Activated T-helper 2 cell treated with anti-CD3 and anti-CD28 coated beads, Interferon-gamma antibody, Interleukin-2, Interleukin-4, amounts not matched to agents 10 μg/mL and 5 μg/mL and 100 μg/mL, durations not matched to agents 14 hours and 24 hours and 36 hours (primary cell): ENCODE measurements at regions not wholly inside any gene's neighbourhood (a gene's known extent, or its start where the extent isn't known, plus 50 kb on each side); places are given as distances from the start of the nearest gene placed in this dataset.
"Not testable (repeated sequence)": the region's sequence is repeated elsewhere in the genome, so short reads cannot be mapped to it uniquely, and the experiment has no call there.

ENCODE experiments used
- DNase-seq: peaks from one replicate; pipeline ENCODE4 v3.0.0; 2021; ENCODE audit warnings: low spot score
- H3K27ac Mint-ChIP-seq: one replicate; pipeline ENCODE4 v1.8.0; 2021; ENCODE audit warnings: mixed read lengths
- H3K27me3 Mint-ChIP-seq: one replicate; pipeline ENCODE4 v1.8.0; 2021; ENCODE audit warnings: low read depth, mixed read lengths
- H3K36me3 Mint-ChIP-seq: one replicate; pipeline ENCODE4 v1.8.0; 2021; ENCODE audit warnings: low read depth, mixed read lengths
- H3K4me1 Mint-ChIP-seq: one replicate; pipeline ENCODE4 v1.8.0; 2021; ENCODE audit warnings: low read depth, mixed read lengths
- H3K4me3 Mint-ChIP-seq: one replicate; pipeline ENCODE4 v1.8.0; 2021; ENCODE audit warnings: low read depth, mild to moderate bottlenecking, moderate library complexity, mixed read lengths
- H3K9me3 Mint-ChIP-seq: one replicate; pipeline ENCODE4 v1.8.0; 2021; ENCODE audit warnings: mixed read lengths
- intact Hi-C: fragments of 100-400 bp; cut with micrococcal nuclease; formaldehyde crosslinking; loops from one replicate; pipeline ENCODE4 v1.15.1; 2023

DNA sequence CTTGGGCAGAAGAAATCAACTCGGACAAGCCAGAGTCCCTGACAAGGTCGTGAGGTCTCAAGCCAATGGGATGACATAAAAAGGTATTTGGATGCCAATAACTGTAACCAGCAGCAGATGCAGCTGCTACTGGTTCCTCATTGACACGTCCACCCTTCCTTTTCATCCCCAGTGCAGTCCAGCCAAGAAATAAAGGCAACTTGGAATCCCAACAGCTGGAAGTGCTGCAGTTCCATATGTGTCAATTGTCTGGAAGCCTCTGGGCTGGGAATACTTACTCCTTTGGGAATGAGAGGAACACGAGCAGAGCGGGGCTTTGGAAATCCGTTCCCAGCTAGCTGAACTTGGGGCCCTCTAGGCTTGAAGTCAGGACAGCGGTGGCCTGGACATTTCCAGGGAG is 360.4 kb upstream of the ZFHX3 start:
- peaks cover 4% of the 10 kb centered on the region for H3K9me3 Mint-ChIP-seq
- H3K27ac Mint-ChIP-seq: no peak overlapping the region
- H3K4me3 Mint-ChIP-seq: no peak overlapping the region
- H3K36me3 Mint-ChIP-seq: no peaks in the 10 kb centered on the region
- no peak for DNase-seq
- no peaks in the 10 kb centered on the region for H3K4me1 Mint-ChIP-seq
- intact Hi-C loops: no loop called here
- H3K27me3 Mint-ChIP-seq: no peaks in the 10 kb centered on the region

DNA sequence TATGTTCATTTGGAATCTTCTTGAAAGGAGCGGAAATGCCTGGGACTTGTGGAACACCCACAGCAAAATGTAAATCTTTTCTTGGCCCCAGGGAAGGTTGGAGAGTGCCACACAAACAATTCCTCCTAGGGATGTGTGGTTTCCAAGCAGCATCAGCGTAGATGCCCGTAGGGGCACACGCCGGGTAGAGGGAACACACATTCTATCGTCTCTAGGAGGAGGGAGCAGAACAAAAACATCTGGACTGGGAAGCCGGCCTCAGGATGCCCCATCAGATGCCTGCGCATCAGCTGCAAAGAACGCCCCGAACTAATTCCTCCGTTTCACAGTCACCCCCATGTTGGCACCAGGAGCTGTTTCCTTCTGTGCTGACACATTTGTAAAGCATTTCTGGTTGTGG is 357.9 kb upstream of the ZFHX3 start:
- no peak for DNase-seq
- Mint-ChIP-seq H3K36me3 (no peaks in the 10 kb centered on the region), H3K4me3 (no peak overlapping the region)

DNA sequence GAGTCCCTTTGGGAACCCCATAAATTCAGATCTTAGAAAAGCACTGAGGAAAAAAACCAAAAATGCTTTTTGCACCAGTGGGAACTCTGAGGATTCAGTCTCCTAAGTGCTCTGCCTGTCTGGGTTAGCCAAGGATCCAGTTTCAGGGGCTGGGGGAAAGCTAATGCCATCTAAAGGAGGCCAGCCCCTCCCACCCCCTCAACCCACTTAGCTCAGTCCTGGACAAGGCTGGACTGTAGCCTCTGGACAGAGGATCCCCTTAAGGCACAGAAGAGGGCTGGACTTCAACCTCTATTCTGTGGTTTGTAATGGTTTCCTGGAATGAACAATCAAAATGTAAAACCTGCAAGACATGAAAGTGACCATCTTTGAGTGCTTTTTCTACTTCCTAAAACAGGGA is 356.1 kb upstream of the ZFHX3 start:
- Mint-ChIP-seq H3K27ac (no peak overlapping the region), H3K36me3 (no peaks in the 10 kb centered on the region), H3K4me1 (no peaks in the 10 kb centered on the region), H3K4me3 (no peak overlapping the region), H3K9me3 (no peaks in the 10 kb centered on the region), H3K27me3 (no peaks in the 10 kb centered on the region)
- intact Hi-C loops: no loop called here
- no peak for DNase-seq

More for the DNA sequence above, 357.9 kb upstream of the ZFHX3 start:
- no peak overlapping the region for H3K27ac Mint-ChIP-seq
- H3K27me3 Mint-ChIP-seq: no peaks in the 10 kb centered on the region
- no peaks in the 10 kb centered on the region for H3K9me3 Mint-ChIP-seq
- intact Hi-C loops: no loop called here
- no peaks in the 10 kb centered on the region for H3K4me1 Mint-ChIP-seq

DNA sequence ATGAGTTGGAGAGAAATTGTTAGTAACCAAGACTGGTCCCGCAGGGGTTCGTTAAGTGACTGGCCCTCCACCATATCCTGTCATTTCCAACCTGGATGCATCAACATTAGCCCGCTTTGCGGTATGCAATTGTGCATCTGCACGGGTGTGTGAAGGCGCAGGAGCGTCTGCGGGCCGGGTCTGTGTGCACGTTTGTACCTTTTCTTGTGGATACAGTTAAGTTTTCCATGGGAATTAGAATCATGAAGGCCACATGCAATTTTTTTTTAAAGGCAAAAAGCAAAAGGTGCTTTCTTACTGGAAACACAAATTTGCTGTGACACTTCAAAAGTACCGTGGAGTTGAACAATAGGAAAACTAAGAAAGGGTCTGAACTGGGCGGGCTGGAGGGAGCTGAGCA is 355.4 kb upstream of the ZFHX3 start:
- Mint-ChIP-seq H3K4me3 (no peak overlapping the region), H3K4me1 (no peaks in the 10 kb centered on the region), H3K27me3 (no peaks in the 10 kb centered on the region), H3K27ac (no peak overlapping the region), H3K36me3 (no peaks in the 10 kb centered on the region), H3K9me3 (no peaks in the 10 kb centered on the region)
- intact Hi-C loops: no loop called here
- no peak for DNase-seq

DNA sequence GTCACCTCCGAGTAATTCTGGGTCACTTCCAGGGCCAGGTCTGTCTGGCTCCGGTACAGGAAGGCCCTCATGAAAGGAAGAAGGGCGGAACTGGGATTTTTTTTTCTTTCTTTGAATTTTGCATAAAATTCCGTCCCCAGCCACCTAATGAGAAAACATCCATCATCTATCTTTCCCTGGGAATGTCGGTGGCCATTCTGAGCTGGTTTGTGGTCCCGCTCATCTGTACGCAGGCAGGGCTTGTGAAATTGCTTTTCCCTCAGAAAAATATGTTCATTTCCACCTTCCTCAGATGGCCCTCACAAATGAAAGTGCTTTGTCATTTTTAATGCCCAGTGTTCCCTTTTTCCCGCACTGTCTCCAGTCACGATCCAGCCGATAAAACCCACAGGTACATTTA is 353.0 kb upstream of the ZFHX3 start:
- no peaks in the 10 kb centered on the region for H3K4me1 Mint-ChIP-seq
- H3K36me3 Mint-ChIP-seq: no peaks in the 10 kb centered on the region
- no peaks in the 10 kb centered on the region for H3K27me3 Mint-ChIP-seq
- intact Hi-C loops: no loop called here
- DNase-seq: no peak
- no peak overlapping the region for H3K4me3 Mint-ChIP-seq
- H3K27ac Mint-ChIP-seq: no peak overlapping the region
- no peaks in the 10 kb centered on the region for H3K9me3 Mint-ChIP-seq

GRCh38 chr16:73399997-73400396 is 352.1 kb upstream of the ZFHX3 start:
- Mint-ChIP-seq H3K36me3 (no peaks in the 10 kb centered on the region), H3K4me1 (no peaks in the 10 kb centered on the region), H3K4me3 (no peak overlapping the region), H3K27me3 (no peaks in the 10 kb centered on the region), H3K27ac (no peak overlapping the region), H3K9me3 (no peaks in the 10 kb centered on the region)
- no peak for DNase-seq
- intact Hi-C loops: no loop called here

DNA sequence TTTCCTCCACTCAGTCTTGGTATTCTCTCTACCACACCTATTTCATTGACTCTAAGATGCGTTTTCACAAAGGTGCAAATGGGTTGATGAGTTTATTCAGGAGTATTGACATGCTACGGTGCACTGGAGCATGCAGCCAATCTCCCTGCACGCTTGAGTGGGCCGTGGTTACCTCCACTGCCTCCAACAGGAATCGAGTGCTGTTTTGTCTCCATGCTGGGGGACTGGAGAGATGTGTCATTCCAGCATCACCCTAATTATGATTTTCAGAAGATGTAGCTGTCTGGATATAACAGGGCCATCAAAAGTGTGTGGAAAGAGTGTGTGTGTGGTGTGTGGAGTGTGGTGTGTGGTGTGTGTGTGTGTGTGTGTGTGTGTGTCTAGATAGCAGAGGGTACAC is 351.6 kb upstream of the ZFHX3 start:
- DNase-seq: no peak
- Mint-ChIP-seq H3K4me1 (no peaks in the 10 kb centered on the region), H3K27ac (no peak overlapping the region), H3K9me3 (no peaks in the 10 kb centered on the region), H3K27me3 (no peaks in the 10 kb centered on the region), H3K4me3 (no peak overlapping the region), H3K36me3 (no peaks in the 10 kb centered on the region)
- intact Hi-C loops: no loop called here

GRCh38 chr16:73398604-73399003 is 350.7 kb upstream of the ZFHX3 start:
- H3K4me3 Mint-ChIP-seq, DNase-seq, H3K4me1 Mint-ChIP-seq, H3K9me3 Mint-ChIP-seq, H3K27ac Mint-ChIP-seq, H3K27me3 Mint-ChIP-seq, intact Hi-C loops, H3K36me3 Mint-ChIP-seq: not testable (repeated sequence)

DNA sequence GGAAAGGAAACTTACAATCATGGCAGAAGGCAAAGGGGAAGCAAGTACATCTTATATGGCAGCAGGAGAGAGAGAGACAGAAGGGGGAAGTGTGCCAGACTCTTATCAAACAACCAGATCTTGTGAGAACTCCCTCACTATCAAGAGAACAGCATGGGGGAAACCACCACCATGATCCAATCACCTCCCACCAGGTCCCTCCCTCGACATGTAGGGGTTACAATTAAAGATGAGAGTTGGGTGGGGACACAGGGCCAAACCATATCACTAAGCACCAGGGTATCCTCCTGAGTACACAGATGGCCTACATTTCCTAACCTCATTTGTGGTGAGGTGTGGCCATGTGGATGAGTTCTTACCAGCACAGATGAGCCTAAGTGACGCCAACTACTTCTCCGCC is 348.6 kb upstream of the ZFHX3 start:
- intact Hi-C loops: no loop called here
- H3K9me3 Mint-ChIP-seq: no peaks in the 10 kb centered on the region
- no peaks in the 10 kb centered on the region for H3K27me3 Mint-ChIP-seq
- DNase-seq: no peak
- no peaks in the 10 kb centered on the region for H3K4me1 Mint-ChIP-seq
- H3K27ac Mint-ChIP-seq: no peak overlapping the region
- H3K4me3 Mint-ChIP-seq: no peak overlapping the region
- no peaks in the 10 kb centered on the region for H3K36me3 Mint-ChIP-seq

DNA sequence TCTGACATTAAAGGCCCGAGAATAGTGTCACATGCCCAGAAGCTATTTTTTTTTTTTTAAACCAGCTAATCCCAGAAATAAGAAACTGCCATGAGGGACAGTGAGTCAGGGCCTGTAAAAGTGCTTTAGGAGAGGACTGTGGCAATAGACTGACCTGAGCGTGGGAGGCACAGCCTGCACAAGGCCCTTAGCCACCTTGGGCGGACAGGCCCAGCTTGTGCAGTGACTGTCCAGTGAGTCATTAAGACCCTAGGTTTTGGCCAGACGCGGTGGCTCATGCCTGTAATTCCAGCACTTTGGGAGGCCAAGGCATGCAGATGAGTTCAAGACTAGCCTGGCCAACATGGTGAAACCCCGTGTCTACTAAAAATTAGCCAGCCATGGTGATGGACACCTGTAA is 343.0 kb upstream of the ZFHX3 start:
- no peak for DNase-seq
- H3K27ac Mint-ChIP-seq: no peak overlapping the region
- H3K27me3 Mint-ChIP-seq: no peaks in the 10 kb centered on the region
- intact Hi-C loops: no loop called here
- no peaks in the 10 kb centered on the region for H3K4me1 Mint-ChIP-seq
- no peaks in the 10 kb centered on the region for H3K9me3 Mint-ChIP-seq
- H3K4me3 Mint-ChIP-seq: no peak overlapping the region
- H3K36me3 Mint-ChIP-seq: no peaks in the 10 kb centered on the region

- Mint-ChIP-seq H3K27me3 (no peaks in the 10 kb centered on the region), H3K4me1 (no peaks in the 10 kb centered on the region), H3K9me3 (no peaks in the 10 kb centered on the region), H3K27ac (no peak overlapping the region), H3K36me3 (no peaks in the 10 kb centered on the region), H3K4me3 (no peak overlapping the region)
- no peak for DNase-seq
- intact Hi-C loops: no loop called here
Measured at GRCh38 chr16:73390491-73390890, 342.6 kb upstream of the ZFHX3 start.

DNA sequence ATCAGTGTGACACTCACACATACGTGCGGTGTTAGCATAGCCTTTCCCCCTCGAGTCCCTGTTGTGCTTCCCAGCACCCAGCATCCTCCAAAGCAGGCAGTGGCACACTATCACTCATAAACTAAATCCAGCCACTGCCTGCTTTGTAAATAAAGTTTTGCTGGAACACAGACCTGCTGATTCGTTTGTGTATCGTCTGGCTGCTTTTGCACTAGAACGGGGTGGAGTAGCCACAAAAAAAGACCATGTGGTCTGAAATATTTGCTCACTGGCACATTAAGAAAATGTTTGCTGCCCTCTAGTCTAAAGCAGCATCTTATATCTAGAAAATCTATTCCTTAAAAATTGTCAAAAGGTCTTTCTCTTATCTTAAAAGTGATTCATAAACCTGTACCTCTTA is 341.2 kb upstream of the ZFHX3 start:
- no peaks in the 10 kb centered on the region for H3K36me3 Mint-ChIP-seq
- H3K4me1 Mint-ChIP-seq: no peaks in the 10 kb centered on the region
- no peaks in the 10 kb centered on the region for H3K9me3 Mint-ChIP-seq
- no peaks in the 10 kb centered on the region for H3K27me3 Mint-ChIP-seq
- DNase-seq: no peak
- H3K27ac Mint-ChIP-seq: no peak overlapping the region
- no peak overlapping the region for H3K4me3 Mint-ChIP-seq
- intact Hi-C loops: no loop called here

DNA sequence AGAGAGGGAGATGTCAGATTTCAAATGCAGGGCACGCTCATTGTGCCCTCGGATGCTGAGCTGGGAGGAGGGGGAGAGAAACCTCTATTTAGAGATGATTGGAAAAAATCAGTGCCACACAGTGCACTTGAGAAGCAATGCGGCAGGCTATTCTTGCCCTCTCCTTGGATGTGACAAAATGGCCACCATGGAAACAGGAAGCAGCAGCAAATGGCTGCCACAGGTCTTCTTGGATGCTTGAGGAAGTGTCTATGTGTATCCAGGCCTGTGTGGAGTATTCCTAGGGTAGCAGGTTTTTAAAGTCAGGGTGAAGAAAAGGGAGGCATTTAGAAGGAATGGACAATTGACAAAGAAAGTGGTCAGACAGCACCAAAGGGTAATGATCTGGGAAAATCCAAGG is 340.1 kb upstream of the ZFHX3 start:
- Mint-ChIP-seq H3K36me3 (no peaks in the 10 kb centered on the region), H3K27ac (no peak overlapping the region), H3K4me3 (no peak overlapping the region), H3K27me3 (no peaks in the 10 kb centered on the region), H3K4me1 (no peaks in the 10 kb centered on the region), H3K9me3 (no peaks in the 10 kb centered on the region)
- intact Hi-C loops: no loop called here
- no peak for DNase-seq

DNA sequence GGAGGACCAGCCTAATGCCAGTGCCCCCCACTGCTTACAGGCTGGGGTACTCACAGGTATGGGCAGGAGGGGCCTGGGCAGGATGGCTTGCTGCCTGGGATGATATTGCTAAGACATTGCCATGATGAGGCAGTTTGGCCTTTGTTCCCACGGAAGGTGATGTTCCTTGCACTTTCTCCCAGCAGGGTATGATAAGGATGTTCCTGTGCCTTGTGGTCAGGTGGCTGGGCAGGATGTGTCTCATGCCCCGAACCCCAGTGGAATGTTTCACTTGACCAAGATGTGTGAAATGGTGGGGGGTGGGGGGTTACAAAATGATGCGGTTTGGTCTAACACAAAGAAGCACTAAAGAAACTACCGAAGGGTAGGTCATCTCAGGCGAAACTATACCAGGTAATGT is 337.8 kb upstream of the ZFHX3 start:
- no peak overlapping the region for H3K27ac Mint-ChIP-seq
- no peaks in the 10 kb centered on the region for H3K4me1 Mint-ChIP-seq
- H3K9me3 Mint-ChIP-seq: no peaks in the 10 kb centered on the region
- no peaks in the 10 kb centered on the region for H3K36me3 Mint-ChIP-seq
- no peak for DNase-seq
- H3K4me3 Mint-ChIP-seq: no peak overlapping the region
- intact Hi-C loops: no loop called here
- H3K27me3 Mint-ChIP-seq: no peaks in the 10 kb centered on the region
